ENCODE measurements at regions not wholly inside any gene's neighbourhood (a gene's known extent, or its start where the extent isn't known, plus 50 kb on each side); places are given as distances from the start of the nearest gene placed in this dataset.

DNA sequence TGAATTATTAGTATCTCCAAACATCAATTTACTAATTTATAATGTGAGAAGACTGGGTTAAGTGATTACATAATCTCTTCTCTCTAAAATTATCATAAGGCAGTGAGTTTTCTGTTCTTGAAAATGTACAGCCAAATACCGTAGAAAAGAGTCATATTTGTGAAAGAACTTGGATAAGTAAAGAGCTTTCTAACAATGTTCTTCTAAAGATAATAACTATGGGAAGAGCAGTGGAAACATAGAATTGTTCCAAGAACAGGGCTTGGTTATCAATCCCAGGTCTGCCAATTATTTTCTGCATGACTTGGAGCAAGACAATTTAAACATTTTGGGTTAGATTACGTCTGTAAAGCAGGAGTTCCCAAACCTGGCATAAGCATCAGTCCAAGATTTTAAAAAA, 198.1 kb upstream of the SGK1 start (continued):
- TF ChIP-seq HDAC2 (IDR thresholded peaks at IDR 0.05; ENCODE audit: borderline replicate concordance in 1 of 2, low read depth in 2 of 2, low read length in 2 of 2) (no peak), TEAD4 (IDR thresholded peaks at IDR 0.05; ENCODE audit: low read depth, low read length) (no peak), PHF8 (conservative IDR thresholded peaks at IDR 0.05; ENCODE audit: low read depth, low read length) (no peak), RXRA (IDR thresholded peaks at IDR 0.05; ENCODE audit: insufficient read depth, low read depth, low read length) (no peak), NANOG (IDR thresholded peaks at IDR 0.05; ENCODE audit: insufficient read depth, low read depth, low read length, poor library complexity, severe bottlenecking) (no peak), SIX5 (IDR thresholded peaks at IDR 0.05; ENCODE audit: low read depth, low read length) (no peak)
